HCT116 (cell line): ENCODE measurements at regions not wholly inside any gene's neighbourhood (a gene's known extent, or its start where the extent isn't known, plus 50 kb on each side); places are given as distances from the start of the nearest gene placed in this dataset.

ENCODE experiments used
- ATAC-seq: fragments of 200-7000 bp; cut with Tn5 transposase; 2 replicates; pipeline ENCODE4 v1.9.1; 2020; ENCODE audit warnings: mild to moderate bottlenecking, moderate library complexity
- BruUV-seq: library from RNA; stranded (reverse); fragments of 400-500 nt; replicated peaks from 2 replicates; lab custom pipeline; 2021; lab: Mats Ljungman, UMichigan
- CTCF ChIA-PET: fragments of 300-600 bp; sonication (Branson Sonifier 250); formaldehyde crosslinking; loops from one replicate; lab custom pipeline; 2021; ENCODE audit warnings: antibody characterized with exemption; lab: Charles Lee
- POLR2A ChIA-PET: fragments of 300-600, 350-600 bp; sonication (Branson Sonifier 250); formaldehyde crosslinking; loops from one replicate; lab custom pipeline; 2021; ENCODE audit warnings: antibody characterized with exemption; lab: Charles Lee
- RAD21 ChIA-PET, 2 experiments: fragments of 300-600 bp; sonication (Branson Sonifier 250); formaldehyde crosslinking; loops; one replicate each; lab custom pipeline; 2023; ENCODE audit warnings: low total read pairs in 2 of 2; ENCODE audit not compliant: uncharacterized antibody in 2 of 2, unreplicated experiment in 2 of 2, low non-redundant PET in 1 of 2; lab: Charles Lee
- DNase-seq: peaks from one replicate; pipeline ENCODE4 v3.0.0-alpha.2; 2010; ENCODE audit warnings: low read depth, low spot score
- H2AFZ ChIP-seq: fragments of 200-600 bp; shearing (Covaris generic), sonication (generic); 2 replicates; pipeline ENCODE4 v1.6.1; 2017; ENCODE audit warnings: low read depth, mixed run types, mixed read lengths, antibody characterized with exemption, low read length; ENCODE audit not compliant: poor library complexity, severe bottlenecking
- H3K27ac ChIP-seq: 2 replicates; pipeline ENCODE4 v1.5.1; 2012; ENCODE audit warnings: low read depth, low read length
- H3K27me3 ChIP-seq: fragments of 200-600 bp; sonication (generic); 2 replicates; pipeline ENCODE4 v1.6.1; 2016; ENCODE audit warnings: mixed run types, low read length, mixed read lengths; ENCODE audit not compliant: insufficient read depth
- H3K36me3 ChIP-seq, 2 experiments: fragments of 200-500 bp in 1 of 2; fragments of 200-600 bp in 1 of 2; sonication (Bioruptor generic) in 1 of 2; sonication (generic) in 1 of 2; 2 replicates each; pipeline versions ENCODE4 v1.5.1 to v1.6.1; 2014 to 2016; ENCODE audit warnings: low read length in 2 of 2, inconsistent platforms in 1 of 2, mixed read lengths in 1 of 2, mixed run types in 1 of 2; ENCODE audit not compliant: insufficient read depth in 2 of 2, control insufficient read depth in 1 of 2
- H3K4me1 ChIP-seq, 2 experiments: fragments of 200-600 bp in 1 of 2; sonication (generic) in 1 of 2; 2 replicates each; pipeline versions ENCODE4 v1.5.1 to v1.6.1; 2012 to 2017; ENCODE audit warnings: low read length in 2 of 2, inconsistent platforms in 1 of 2, mild to moderate bottlenecking in 1 of 2, mixed read lengths in 1 of 2, mixed run types in 1 of 2, moderate library complexity in 1 of 2; ENCODE audit not compliant: insufficient read depth in 2 of 2, control insufficient read depth in 1 of 2
- H3K4me2 ChIP-seq: fragments of 200-600 bp; sonication (generic); 2 replicates; pipeline ENCODE4 v1.6.1; 2017; ENCODE audit warnings: mixed run types, low read length, mixed read lengths
- H3K4me3 ChIP-seq, 2 experiments: fragments of 200-600 bp in 1 of 2; sonication (generic) in 1 of 2; replicated peaks in 1 of 2; 2 replicates each; pipeline ENCODE4 v1.5.1; 2011 to 2016; ENCODE audit warnings: low read length in 2 of 2, control low read depth in 1 of 2, low read depth in 1 of 2, mild to moderate bottlenecking in 1 of 2, mixed read lengths in 1 of 2, mixed run types in 1 of 2
- H3K79me2 ChIP-seq: fragments of 200-600 bp; sonication (generic); 2 replicates; pipeline ENCODE4 v1.6.1; 2017; ENCODE audit warnings: mild to moderate bottlenecking, mixed run types, low read length, moderate library complexity, mixed read lengths; ENCODE audit not compliant: insufficient read depth
- H3K9ac ChIP-seq: fragments of 200-600 bp; sonication (generic); 2 replicates; pipeline ENCODE4 v1.6.1; 2016; ENCODE audit warnings: low read length, mixed read lengths
- H3K9me2 ChIP-seq: fragments of 200-600 bp; sonication (generic), shearing (Covaris generic); 2 replicates; pipeline ENCODE4 v1.6.1; 2017; ENCODE audit warnings: mixed run types, mild to moderate bottlenecking, moderate library complexity; ENCODE audit not compliant: insufficient read depth
- H3K9me3 ChIP-seq, 2 experiments: fragments of 200-500 bp in 1 of 2; fragments of 200-600 bp in 1 of 2; sonication (Bioruptor generic) in 1 of 2; sonication (generic) in 1 of 2; 2 replicates each; pipeline ENCODE4 v1.6.1; 2014 to 2017; ENCODE audit warnings: low read length in 2 of 2, mixed read lengths in 2 of 2, inconsistent platforms in 1 of 2, low read depth in 1 of 2, mild to moderate bottlenecking in 1 of 2, mixed run types in 1 of 2, moderate library complexity in 1 of 2; ENCODE audit not compliant: control insufficient read depth in 1 of 2, insufficient read depth in 1 of 2
- H4K20me1 ChIP-seq: fragments of 200-600 bp; sonication (generic), shearing (Covaris generic); 2 replicates; pipeline ENCODE4 v1.6.1; 2017; ENCODE audit warnings: mixed run types, mild to moderate bottlenecking, moderate library complexity; ENCODE audit not compliant: insufficient read depth
- CBX3 ChIP-seq: IDR thresholded peaks from 2 replicates; pipeline ENCODE4 v1.6.1; 2012; ENCODE audit warnings: low read depth
- EGR1 ChIP-seq: IDR thresholded peaks from 2 replicates; pipeline ENCODE4 v1.6.1; 2012; ENCODE audit warnings: low read depth
- ELF1 ChIP-seq: IDR thresholded peaks from 2 replicates; pipeline ENCODE4 v1.6.1; 2012; ENCODE audit warnings: low read depth, borderline replicate concordance
- EZH2 ChIP-seq: fragments of 200-600 bp; sonication (generic); IDR thresholded peaks from 2 replicates; pipeline ENCODE4 v1.6.1; 2017; ENCODE audit warnings: antibody characterized with exemption, mixed run types
- EZH2phosphoT487 ChIP-seq: fragments of 200-600 bp; IDR thresholded peaks from 2 replicates; pipeline ENCODE4 v1.6.1; 2018; ENCODE audit warnings: antibody characterized with exemption, borderline replicate concordance
- FOSL1 ChIP-seq: IDR thresholded peaks from 2 replicates; pipeline ENCODE4 v1.6.1; 2012; ENCODE audit warnings: low read depth
- JUND ChIP-seq: IDR thresholded peaks from 2 replicates; pipeline ENCODE4 v1.6.1; 2012
- POLR2A ChIP-seq: IDR thresholded peaks from 2 replicates; pipeline ENCODE4 v1.7.0; 2011; ENCODE audit warnings: borderline replicate concordance; ENCODE audit not compliant: insufficient read depth, insufficient read length; ENCODE audit errors: extremely low read depth
- POLR2AphosphoS5 ChIP-seq: IDR thresholded peaks from 2 replicates; pipeline ENCODE4 v1.6.1; 2011; ENCODE audit warnings: mild to moderate bottlenecking, low read depth, low read length, moderate library complexity
- RAD21 ChIP-seq: IDR thresholded peaks from 2 replicates; pipeline ENCODE4 v1.6.1; 2012; ENCODE audit warnings: low read depth, mild to moderate bottlenecking
- SIN3A ChIP-seq: IDR thresholded peaks from 2 replicates; pipeline ENCODE4 v1.6.1; 2012; ENCODE audit warnings: low read depth
- SP1 ChIP-seq: IDR thresholded peaks from 2 replicates; pipeline ENCODE4 v1.6.1; 2012; ENCODE audit warnings: low read depth
- SRF ChIP-seq: IDR thresholded peaks from 2 replicates; pipeline ENCODE4 v1.6.1; 2012; ENCODE audit warnings: low read depth
- TCF7L2 ChIP-seq: IDR thresholded peaks from 2 replicates; pipeline ENCODE4 v1.7.0; 2011; ENCODE audit warnings: borderline replicate concordance, inconsistent platforms; ENCODE audit not compliant: insufficient read depth, insufficient read length; ENCODE audit errors: extremely low read depth
- YY1 ChIP-seq: IDR thresholded peaks from 2 replicates; pipeline ENCODE4 v1.6.1; 2011; ENCODE audit warnings: low read length, low read depth, moderate library complexity, mild to moderate bottlenecking; ENCODE audit not compliant: insufficient replicate concordance; ENCODE audit errors: extremely low read depth
- ZNF274 ChIP-seq: fragments of 200-500 bp; sonication (Bioruptor generic); IDR thresholded peaks from 2 replicates; pipeline ENCODE4 v1.6.1; 2014; ENCODE audit warnings: mild to moderate bottlenecking, low read depth, low read length, inconsistent platforms
- intact Hi-C: fragments of 100-400 bp; cut with micrococcal nuclease; formaldehyde crosslinking; loops from 2 replicates; pipeline ENCODE4 v1.10.0; 2022
- TF ChIP-seq, protein P1 (sequence below), 3 experiments: fragments of 200-600 bp in 1 of 3; sonication (generic) in 1 of 3; IDR thresholded peaks in 2 of 3; conservative IDR thresholded peaks in 1 of 3; 2 replicates each; pipeline ENCODE4 v1.5.1; 2012 to 2017; ENCODE audit warnings: low read depth in 2 of 3, low read length in 2 of 3, antibody characterized with exemption in 1 of 3, borderline replicate concordance in 1 of 3, control low read depth in 1 of 3, mild to moderate bottlenecking in 1 of 3, mixed read lengths in 1 of 3, mixed run types in 1 of 3, moderate library complexity in 1 of 3; ENCODE audit not compliant: insufficient read depth in 1 of 3
- TF ChIP-seq, protein P2 (sequence below): IDR thresholded peaks from 2 replicates; pipeline ENCODE4 v1.6.1; 2011; ENCODE audit warnings: mild to moderate bottlenecking, low read length, moderate library complexity; ENCODE audit not compliant: insufficient replicate concordance; ENCODE audit errors: extremely low read depth
- TF ChIP-seq, protein P3 (sequence below): IDR thresholded peaks from 2 replicates; pipeline ENCODE4 v1.6.1; 2012; ENCODE audit warnings: low read depth
- TF ChIP-seq, protein P4 (sequence below): IDR thresholded peaks from 2 replicates; pipeline ENCODE4 v1.6.1; 2012

DNA sequence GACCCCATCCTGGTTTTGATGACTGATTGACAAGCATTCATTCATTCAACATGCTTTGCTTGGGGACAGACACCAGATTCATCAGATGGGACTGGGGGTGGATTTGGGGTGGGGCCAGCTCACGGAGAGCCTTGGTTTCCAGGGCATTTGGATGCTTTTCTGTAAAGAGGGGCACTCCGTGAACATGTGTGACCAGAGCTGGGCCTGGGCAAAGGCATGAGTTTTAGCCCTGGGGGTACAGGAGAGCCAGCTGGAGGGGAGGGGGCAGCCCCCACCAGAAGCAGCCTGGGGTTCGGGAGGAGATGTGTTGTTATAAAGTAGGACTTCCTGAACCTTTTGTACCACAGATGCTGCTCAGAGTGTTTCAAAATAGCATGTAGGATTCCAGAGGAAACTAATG is 99.7 kb downstream of the RIPK4 start:
- ChIA-PET POLR2A (interaction anchor here (0.6 kb wide), 1 partner anchor 13 kb away, joined by 3 read pairs; no protein-coding TSS in a partner anchor), RAD21 (no interaction called here), CTCF (no interaction called here)
- H3K27me3 ChIP-seq: no peaks in the 10 kb centered on the region
- no peaks in the 10 kb centered on the region for H4K20me1 ChIP-seq
- no peaks in the 10 kb centered on the region for H3K9me2 ChIP-seq
- intact Hi-C loops: no loop called here
- H3K4me1 ChIP-seq: peaks cover 6 to 14% of the 10 kb centered on the region in 2 experiments; a peak in 3 of 4 replicates
- H3K79me2 ChIP-seq: no peaks in the 10 kb centered on the region
- H3K4me3 ChIP-seq: no peak overlapping the region
- H2AFZ ChIP-seq: no peak overlapping the region
- no peak overlapping the region for H3K9ac ChIP-seq
- no peak for ATAC-seq
- no TSS peak for BruUV-seq
- TF ChIP-seq SRF: no peak
- no peak for TF ChIP-seq TCF7L2
- TF ChIP-seq EZH2: no peak
- TF ChIP-seq ZNF274: no peak
- TF ChIP-seq POLR2AphosphoS5: no peak
- no peak for TF ChIP-seq CBX3
- no peak for TF ChIP-seq SP1
- TF ChIP-seq EZH2phosphoT487: no peak
- TF ChIP-seq EGR1: no peak
- TF ChIP-seq RAD21: no peak
- TF ChIP-seq YY1: no peak
- no peak for TF ChIP-seq SIN3A
- TF ChIP-seq, protein P1, sequence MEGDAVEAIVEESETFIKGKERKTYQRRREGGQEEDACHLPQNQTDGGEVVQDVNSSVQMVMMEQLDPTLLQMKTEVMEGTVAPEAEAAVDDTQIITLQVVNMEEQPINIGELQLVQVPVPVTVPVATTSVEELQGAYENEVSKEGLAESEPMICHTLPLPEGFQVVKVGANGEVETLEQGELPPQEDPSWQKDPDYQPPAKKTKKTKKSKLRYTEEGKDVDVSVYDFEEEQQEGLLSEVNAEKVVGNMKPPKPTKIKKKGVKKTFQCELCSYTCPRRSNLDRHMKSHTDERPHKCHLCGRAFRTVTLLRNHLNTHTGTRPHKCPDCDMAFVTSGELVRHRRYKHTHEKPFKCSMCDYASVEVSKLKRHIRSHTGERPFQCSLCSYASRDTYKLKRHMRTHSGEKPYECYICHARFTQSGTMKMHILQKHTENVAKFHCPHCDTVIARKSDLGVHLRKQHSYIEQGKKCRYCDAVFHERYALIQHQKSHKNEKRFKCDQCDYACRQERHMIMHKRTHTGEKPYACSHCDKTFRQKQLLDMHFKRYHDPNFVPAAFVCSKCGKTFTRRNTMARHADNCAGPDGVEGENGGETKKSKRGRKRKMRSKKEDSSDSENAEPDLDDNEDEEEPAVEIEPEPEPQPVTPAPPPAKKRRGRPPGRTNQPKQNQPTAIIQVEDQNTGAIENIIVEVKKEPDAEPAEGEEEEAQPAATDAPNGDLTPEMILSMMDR (IDR thresholded peaks at IDR 0.05 in 2 of 3, conservative IDR thresholded peaks at IDR 0.05 in 1 of 3; ENCODE audit: borderline replicate concordance in 1 of 3, insufficient read depth in 1 of 3, low read depth in 2 of 3, low read length in 2 of 3): no peak
- TF ChIP-seq, protein P2, sequence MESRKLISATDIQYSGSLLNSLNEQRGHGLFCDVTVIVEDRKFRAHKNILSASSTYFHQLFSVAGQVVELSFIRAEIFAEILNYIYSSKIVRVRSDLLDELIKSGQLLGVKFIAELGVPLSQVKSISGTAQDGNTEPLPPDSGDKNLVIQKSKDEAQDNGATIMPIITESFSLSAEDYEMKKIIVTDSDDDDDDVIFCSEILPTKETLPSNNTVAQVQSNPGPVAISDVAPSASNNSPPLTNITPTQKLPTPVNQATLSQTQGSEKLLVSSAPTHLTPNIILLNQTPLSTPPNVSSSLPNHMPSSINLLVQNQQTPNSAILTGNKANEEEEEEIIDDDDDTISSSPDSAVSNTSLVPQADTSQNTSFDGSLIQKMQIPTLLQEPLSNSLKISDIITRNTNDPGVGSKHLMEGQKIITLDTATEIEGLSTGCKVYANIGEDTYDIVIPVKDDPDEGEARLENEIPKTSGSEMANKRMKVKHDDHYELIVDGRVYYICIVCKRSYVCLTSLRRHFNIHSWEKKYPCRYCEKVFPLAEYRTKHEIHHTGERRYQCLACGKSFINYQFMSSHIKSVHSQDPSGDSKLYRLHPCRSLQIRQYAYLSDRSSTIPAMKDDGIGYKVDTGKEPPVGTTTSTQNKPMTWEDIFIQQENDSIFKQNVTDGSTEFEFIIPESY: no peak
- TF ChIP-seq, protein P3, sequence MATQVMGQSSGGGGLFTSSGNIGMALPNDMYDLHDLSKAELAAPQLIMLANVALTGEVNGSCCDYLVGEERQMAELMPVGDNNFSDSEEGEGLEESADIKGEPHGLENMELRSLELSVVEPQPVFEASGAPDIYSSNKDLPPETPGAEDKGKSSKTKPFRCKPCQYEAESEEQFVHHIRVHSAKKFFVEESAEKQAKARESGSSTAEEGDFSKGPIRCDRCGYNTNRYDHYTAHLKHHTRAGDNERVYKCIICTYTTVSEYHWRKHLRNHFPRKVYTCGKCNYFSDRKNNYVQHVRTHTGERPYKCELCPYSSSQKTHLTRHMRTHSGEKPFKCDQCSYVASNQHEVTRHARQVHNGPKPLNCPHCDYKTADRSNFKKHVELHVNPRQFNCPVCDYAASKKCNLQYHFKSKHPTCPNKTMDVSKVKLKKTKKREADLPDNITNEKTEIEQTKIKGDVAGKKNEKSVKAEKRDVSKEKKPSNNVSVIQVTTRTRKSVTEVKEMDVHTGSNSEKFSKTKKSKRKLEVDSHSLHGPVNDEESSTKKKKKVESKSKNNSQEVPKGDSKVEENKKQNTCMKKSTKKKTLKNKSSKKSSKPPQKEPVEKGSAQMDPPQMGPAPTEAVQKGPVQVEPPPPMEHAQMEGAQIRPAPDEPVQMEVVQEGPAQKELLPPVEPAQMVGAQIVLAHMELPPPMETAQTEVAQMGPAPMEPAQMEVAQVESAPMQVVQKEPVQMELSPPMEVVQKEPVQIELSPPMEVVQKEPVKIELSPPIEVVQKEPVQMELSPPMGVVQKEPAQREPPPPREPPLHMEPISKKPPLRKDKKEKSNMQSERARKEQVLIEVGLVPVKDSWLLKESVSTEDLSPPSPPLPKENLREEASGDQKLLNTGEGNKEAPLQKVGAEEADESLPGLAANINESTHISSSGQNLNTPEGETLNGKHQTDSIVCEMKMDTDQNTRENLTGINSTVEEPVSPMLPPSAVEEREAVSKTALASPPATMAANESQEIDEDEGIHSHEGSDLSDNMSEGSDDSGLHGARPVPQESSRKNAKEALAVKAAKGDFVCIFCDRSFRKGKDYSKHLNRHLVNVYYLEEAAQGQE: no peak
- TF ChIP-seq, protein P4, sequence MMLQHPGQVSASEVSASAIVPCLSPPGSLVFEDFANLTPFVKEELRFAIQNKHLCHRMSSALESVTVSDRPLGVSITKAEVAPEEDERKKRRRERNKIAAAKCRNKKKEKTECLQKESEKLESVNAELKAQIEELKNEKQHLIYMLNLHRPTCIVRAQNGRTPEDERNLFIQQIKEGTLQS: no peak
- TF ChIP-seq POLR2A: no peak
- no peak for TF ChIP-seq FOSL1
- TF ChIP-seq ELF1: no peak
- no peak for TF ChIP-seq JUND
- DNase-seq: no peak
- no peaks in the 10 kb centered on the region for H3K9me3 ChIP-seq
- H3K27ac ChIP-seq: no peak overlapping the region
- no peaks in the 10 kb centered on the region for H3K36me3 ChIP-seq
- no peak overlapping the region for H3K4me2 ChIP-seq
